ENCODE measurements at regions not wholly inside any gene's neighbourhood (a gene's known extent, or its start where the extent isn't known, plus 50 kb on each side); places are given as distances from the start of the nearest gene placed in this dataset.
A peak's percentile ranks its signal among the peaks of the same experiment; 100 is the strongest.

DNA sequence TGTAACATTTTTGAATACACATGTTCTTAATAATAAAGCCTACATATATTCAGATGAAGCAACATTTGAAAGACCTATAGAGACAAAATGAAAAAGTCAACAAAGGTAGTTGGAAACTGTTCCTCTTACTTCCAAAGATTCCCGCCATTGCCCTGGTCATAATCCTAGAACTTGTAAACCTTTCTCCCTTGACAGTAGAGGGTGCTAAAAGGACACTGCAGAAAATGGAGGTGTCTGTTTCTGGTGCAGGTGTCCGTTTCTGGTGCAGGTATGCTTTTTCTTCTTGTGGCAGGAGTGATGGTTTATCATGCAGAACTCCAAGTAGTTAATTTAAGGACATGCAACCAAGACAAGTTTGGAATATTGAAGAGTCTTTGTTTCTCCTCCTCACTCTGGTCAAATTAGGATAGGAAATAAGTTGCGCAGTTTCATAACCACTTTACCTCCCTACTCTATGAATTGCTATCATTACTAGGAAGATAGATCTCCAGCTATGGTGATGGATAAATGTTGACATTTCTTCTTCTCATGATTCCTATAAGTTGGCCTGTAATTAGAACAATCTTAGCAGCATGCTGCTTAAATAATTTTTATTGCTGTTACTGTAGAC is 56.0 kb upstream of the FAM174A start:
- peak; percentile 12 for DNase-seq

DNA sequence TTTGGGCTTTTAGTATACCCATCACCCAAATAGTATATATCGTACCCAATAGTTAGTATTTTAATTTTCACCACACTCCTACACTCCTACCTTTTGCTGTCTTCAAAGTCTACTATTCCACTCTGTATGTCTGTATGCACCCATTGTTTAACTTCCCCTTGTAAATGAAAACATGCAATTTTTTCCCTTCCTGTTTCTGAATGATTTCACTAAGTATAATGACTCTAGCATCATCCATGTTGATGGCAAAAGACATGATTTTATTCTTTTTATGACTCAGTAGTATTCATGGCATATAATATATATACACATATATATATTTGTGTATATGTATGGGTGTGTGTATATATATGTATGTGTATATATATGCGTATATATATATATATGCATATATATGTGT is 63.1 kb upstream of the FAM174A start:
- no peak for DNase-seq

DNA sequence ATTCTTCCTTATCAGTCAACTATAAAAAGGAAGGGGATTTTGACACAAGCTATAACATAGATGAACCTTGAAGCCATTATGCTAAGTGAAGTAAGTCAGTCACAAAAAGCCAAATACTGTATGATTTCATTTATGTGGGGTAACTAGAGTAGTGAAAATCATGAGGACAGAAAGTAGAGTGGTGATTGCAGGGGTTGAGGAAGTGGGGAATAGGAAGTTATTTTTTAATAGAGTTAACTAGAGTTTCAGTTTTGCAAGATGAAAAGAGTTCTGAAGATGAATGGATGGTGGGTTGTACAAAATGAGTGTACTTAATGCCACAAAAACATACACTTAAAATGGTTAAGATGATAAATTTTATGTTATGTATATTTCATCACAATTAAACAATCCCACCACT is 65.4 kb upstream of the FAM174A start:
- DNase-seq: no peak

DNA sequence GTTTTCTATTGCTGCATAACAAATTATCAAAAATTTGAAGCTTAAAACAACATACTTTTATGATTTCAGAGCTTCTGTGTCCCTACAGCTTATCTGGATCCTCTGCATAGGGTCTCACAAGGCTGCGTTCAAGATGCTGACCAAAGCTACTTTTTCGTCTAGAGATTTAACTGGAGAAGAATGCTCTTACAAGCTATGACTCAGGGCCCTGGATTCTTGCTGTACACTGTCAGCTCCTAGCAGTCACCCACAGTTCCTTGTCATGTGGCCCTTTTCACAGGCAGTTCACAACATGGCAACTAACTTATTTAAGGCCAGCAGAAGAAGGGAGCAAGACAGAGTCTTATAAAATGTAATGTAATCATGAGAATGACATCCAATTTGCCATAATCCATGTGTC is 70.8 kb upstream of the FAM174A start:
- DNase-seq: no peak

DNA sequence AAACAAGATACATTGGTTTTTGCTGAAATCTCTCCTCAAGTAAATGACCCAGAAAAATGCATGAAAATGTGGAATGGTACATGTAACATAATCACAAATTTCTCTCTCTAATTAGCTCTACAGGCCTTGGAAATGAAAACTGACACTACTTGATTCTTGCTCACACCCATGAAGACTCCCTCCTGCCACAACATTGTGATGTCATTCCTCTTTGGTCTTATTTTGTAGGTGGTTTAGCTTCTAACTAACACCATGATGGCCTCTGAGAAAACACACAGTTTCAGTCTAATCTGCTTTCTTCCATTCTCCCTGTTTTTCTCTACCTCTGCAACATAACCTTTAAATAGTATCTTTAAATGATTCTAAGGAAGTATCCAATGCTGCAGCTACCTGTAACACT is 78.6 kb upstream of the FAM174A start:
- no peak for DNase-seq

DNA sequence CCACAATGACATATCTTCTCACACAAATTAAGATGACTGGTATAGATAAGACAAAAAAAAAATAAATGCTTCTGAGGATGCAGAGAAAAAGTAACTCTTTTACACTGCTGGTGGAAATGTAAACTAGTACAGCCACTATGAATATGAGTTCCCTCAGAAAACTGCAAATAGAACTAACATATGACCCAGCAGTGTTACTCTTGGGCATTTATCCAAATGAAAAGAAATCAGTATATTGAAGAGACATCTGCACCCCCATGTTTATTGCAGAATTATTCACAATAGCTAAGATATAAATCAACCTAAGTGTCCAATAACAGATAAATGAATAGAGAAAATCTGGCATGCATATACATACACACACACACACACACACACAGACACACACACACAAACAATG is 83.0 kb upstream of the FAM174A start:
- DNase-seq: no peak

DNA sequence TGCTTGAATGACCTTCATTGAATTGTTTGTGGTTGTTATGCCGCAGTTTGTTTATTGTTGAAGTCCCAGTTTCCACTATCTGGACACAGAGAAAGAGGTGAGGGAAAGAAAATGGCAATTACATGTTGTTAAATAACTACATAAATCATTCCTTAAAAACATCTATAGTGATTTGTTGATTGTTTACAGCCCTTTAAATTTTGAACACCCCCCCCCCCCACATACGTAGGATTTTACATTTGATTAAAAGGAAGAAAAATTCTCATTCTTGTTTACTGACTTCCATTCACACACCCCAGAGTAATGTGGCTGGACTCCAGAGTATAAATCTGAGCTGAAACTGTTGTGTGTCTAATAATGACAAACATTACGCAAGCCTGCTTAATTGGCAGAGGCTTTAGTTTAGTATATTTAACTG is 87.1 kb upstream of the FAM174A start:
- no peak for DNase-seq

DNA sequence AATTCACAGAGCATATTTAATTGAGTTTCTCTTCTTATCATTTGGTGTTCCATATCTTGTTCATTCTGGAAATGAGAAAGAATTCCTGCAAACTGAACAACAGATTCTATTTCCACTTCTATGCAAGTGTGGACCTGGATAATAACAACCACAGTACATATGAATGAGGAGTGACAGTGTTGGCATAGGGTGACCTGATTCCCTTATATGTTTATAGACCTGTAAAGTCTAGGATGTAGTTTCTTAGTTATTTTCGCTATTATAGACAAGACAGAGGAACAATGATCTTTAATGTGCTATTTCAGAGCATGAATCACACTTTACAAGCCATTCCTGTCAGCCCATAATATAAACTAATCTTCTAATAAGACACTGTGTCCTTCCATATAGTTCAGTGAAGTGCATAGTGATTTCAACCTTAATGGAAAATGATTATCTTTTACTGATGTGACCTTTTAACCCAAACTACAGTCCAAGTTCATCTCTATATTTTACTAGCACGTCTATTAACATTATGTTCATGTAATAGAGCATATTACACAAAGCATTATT is 88.2 kb upstream of the FAM174A start:
- DNase-seq: no peak

DNA sequence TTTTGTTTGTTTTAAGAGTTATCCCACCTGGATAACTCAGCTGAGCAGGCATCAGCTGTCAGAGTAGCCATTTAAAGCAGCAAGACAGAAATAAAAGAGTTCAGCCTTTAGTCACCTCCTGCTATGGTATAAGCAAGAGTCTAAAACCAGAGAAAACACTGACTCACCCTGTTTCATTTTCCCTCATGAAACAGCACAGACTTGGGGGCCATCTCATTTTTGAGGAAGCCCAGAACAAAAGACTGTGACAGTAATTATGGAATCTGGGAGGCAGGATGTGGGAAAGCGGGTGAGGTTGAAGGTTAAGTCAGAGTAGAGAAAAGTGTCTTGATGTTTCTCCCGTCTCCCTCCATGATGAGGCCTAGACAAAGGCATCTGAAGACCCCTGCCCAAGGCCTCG is 90.2 kb upstream of the FAM174A start:
- DNase-seq: no peak

DNA sequence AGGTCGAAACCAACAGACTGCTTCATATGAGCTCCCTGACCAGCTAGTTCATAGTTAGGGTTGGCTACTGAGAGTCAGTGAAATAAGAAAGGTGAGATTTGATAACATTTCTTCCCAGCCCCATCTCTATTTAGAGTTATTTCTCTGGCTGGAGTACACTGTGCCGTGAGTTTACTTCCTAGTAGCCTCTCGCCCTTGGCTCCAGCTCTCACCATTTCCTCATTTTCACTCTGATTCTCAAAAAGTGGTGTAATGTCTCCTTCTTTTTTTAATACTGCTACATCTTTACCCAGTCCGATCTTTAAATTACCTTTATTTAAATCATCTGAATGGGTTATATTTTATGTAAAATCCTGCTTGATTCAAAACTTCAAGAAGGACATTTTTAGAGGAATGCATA is 100.4 kb upstream of the FAM174A start:
- DNase-seq: no peak

DNA sequence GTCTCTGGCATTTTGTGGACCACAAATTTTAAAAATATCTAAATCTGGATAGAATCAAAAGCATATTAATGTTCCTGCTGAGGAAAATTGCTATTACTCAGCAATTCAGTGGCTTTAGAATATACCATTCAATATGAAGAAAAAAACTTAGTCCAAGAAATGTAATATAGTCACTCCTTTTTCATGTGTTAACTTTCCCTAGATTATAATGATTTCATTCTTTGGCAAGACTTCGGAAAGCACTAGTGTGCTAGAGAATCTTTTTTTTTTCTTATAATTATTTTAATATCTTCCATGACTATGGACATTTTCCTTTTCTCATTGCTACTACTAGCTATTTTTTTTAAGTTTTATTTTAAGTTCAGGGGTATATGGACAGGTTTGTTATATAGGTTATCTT is 102.4 kb upstream of the FAM174A start:
- DNase-seq: no peak

DNA sequence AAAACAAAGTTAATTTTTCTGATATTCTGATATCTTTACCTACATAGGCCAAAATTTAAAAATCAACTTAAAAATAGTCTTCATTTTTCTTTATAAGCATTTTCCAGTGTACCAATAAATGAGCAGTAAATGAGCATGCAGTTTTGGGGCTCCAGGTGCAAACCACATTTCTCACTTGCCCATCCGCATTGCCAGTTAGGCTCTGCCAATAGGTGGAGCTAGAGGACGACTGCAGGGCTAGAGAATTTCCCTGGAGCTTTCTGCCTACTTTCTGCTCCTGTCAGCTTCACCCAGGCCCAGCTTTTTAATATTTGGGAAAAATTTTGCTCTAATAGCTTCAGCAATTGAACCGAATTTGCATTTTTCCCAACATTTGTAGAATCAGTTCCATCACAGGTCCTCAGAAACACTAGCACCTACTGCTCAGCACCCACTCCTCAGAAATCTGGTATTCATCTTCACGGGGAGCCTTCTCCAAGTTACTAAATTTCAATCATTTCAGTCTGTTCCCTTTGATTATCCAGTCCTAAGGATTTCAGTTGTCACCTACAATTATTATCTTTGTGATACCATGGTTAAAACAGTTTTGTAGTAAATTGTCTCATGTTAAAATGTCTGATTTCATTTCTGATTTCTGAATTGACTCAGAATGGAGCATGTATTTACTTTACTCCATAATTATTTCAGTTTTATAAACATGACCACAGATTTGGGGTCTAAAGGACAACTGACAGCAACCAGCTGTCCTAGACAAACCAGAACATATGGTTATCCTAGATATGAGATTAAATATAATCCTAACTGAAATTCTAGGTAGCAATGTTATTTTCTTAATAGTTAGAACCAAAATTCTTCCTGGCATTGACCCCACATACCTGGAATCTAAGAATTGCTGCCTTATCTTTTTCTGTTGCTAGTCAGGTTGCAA is 104.6 kb upstream of the FAM174A start:
- DNase-seq: peak; percentile 54

DNA sequence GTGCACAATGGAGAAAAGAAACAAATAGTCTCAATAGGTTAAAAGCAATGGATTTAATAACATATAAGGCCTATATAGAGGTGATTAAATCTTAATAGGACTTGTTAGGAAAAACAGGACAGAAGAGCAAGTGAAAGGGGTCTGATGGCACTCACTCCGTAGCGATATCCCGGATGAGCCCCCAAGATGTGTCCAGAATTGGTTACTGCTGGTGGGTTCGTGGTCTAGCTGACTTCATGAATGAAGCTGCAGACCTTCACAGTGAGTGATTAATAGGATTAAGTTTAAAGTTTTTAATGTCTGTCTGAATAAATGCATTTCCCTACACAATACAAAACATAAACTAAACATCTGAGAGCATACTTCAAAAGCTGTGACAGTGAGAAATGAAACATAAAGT is 110.4 kb upstream of the FAM174A start:
- DNase-seq: no peak

DNA sequence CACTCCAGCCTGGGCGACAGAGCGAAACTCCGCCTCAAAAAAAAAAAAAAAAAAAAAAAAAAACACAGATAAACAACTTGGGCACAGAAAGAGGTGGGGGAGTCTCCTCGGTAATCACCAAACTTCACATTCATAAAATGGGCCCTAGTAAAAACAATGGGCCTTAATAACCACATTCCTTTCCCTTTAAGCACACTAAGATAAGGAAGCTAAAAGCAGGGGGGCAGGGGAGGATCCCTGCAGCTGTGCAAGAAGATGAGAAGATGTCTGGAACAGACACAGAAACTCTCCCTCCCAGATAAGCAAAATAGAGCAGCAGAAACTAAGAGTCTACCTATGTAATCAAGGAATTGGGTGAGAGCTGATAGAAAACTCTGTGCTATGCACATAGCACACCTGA is 111.2 kb upstream of the FAM174A start:
- DNase-seq: no peak

DNA sequence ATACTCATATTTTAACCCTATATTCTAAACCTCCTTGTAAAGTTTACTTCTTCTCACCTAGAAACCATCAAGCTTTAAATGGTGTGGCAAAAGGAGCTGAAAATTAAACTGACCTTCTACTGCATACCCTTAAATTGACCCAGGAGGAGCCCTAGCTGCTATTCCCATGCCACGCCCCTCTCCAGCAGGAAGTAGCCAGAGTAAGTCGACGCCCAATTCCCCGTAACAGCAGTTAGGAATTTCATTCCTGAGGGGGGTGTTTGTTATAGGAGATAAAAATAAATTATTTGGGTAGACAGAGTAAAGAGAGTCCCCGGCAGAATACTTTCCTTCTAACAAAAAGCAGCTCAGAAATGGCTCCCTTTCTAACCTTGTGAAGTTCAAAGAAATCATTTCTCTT is 111.8 kb upstream of the FAM174A start:
- no peak for DNase-seq

DNA sequence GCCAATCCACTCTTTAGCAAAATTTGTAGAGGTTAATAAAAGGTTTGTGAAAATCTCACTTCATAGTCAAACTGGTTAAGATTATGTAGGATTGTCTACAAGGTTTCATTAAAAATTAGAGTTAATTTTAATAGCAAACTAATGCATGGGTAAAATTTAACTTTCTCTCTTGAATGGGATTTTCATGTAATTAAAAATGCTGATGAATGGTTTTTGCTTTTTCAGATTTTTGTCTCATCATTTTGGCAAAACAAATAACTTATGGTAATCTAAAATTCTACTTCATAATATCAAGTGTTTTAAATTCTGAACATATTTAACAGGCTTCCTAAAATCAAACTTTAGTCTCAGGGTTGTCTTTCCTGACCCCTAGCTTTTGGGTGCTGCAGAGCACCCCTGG is 113.8 kb upstream of the FAM174A start:
- no peak for DNase-seq

DNA sequence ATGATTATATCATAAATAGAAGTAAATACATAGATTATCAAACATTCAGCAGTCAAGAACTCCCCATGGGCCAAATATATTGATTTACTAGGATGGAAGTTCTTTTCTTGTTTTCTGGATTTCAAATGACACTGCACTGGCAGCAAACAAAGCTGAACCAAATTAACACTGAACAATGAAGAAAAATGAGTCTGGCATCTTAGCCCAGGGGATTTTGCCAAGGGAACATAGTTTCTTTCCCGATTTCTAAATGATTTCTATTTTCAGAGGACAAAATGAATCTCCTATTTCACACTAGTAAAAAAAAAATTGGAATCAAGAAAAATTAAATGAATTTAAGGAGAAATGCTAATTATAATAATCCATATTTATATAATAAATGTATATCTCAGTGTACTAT is 116.9 kb upstream of the FAM174A start:
- no peak for DNase-seq

DNA sequence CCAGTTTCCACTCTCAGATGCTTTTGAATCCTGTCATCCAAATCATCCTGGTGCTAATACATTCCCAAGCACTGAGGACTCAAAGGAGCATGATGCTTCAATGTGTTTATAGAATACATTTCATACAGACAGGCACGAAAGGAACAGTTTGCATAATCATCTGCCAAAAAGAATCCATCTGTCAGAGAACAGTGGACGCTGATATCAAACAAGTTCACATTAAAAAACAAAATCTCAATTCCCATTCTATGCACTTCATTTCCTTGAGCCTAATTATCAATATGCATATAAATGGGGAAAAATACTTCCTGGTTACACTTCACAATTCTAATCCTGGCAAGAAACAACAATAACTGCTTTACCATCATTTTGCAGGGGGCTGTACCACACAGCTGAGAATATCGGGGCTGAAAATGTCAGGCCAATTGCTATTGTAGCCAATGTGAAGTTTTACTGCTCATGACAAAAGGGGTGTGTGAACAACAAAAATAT is 125.5 kb upstream of the FAM174A start:
- DNase-seq: no peak

DNA sequence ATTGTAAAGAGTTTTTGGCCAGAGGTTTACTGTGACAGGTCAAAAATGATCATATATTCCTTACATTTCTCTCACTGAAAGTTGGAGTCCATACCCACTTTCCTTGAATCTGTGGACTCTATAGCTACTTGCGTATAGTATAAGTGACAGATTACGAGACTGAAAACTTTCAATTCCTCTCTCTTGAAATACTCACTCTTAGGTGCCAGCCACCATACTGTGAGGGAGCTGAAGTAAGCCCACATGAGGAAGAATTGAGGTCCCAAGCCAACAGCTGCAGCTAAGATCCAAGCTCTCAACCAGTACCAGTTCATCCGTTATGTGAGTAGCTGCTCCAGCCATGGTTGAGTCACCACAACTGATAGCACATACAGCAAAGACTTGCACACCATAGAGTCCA is 128.1 kb upstream of the FAM174A start:
- DNase-seq: no peak

DNA sequence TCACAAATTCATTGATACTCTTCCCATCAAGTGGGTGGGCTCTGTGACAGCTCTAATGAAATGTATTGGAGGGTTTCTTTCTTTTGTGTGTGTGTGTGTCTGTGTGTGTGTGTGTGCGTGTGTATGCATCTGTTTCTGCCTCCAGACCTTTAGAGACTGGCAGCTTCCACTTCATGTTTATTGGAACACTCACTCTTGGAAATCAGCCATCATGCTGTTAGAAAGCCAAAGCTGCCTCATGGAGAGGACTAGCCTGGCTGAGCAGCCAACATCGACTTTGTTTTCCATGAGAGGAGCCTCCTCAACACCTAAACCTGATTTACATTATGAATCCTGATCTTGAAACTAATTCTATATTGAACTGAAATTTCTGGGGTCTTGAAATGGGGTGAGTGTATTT is 128.5 kb upstream of the FAM174A start:
- peak; percentile 61 for DNase-seq

DNA sequence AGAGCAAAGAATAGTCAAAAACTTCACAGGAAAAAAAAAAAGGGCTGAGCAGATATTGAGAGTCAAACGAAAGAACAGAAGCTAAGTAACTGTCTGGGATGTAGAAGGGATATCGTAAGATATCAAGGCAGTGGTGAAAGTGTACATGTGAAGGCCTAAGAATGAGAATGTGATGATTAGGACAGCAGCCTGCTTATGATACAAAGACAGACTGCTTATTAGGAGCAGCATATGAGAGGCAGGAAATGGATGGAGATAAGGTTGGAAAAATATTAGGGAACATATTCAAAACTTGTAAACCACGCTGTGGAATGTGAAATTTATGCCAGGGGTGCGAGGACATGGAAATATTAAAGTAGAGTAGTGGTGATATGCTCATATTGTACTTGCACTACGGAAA is 133.1 kb upstream of the FAM174A start:
- DNase-seq: no peak

DNA sequence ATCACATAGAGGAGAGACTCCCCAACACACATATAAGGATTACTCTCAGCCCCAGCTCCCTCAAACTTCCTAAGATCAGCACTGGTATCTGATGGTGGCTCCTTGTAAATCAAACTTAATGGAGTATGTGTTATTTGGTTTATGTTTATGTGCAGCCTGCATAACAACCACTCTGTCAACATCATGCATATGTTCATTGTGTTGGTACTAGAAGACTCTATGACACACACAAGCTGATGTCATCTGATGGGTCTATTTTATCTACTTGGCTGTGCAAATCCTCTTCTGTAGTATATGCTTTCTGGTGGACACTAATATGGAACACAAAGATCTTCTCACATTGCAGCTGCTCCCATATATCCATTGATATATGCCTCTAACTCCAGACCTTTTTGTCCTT is 134.0 kb upstream of the FAM174A start:
- DNase-seq: no peak

DNA sequence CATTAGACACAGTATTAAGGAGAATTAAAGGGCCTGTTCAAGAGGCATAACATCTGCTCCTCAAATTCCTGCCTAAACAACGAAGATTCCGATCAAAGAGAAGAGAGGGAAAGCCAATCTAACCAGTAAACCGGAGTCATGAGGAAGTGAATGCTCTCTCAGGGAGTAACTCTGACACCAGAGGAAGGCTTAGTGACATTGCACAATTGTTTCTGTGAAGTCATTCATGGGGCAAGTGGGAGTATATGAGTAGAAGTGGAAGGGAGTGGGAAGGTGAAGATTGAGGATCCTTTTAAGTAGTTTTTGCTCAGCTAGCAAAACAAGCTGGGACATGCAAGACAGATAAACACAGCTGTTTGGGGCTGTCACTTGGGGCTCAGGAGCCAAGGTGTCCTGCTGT is 136.4 kb upstream of the FAM174A start:
- peak; percentile 57 for DNase-seq
